Medulla oblongata (tissue), 1 donor: ENCODE measurements at regions not wholly inside any gene's neighbourhood (a gene's known extent, or its start where the extent isn't known, plus 50 kb on each side); places are given as distances from the start of the nearest gene placed in this dataset.
"Not testable (repeated sequence)": the region's sequence is repeated elsewhere in the genome, so short reads cannot be mapped to it uniquely, and the experiment has no call there.

ENCODE experiments used
- DNase-seq: peaks from one replicate; pipeline ENCODE4 v3.0.0-alpha.2; 2015; ENCODE audit errors: extremely low spot score

- no peak for DNase-seq
These were observed 511.9 kb upstream of the TNP1 start for GRCh38 chr2:217371781-217372213.

- no peak for DNase-seq
These were observed 510.5 kb upstream of the TNP1 start for GRCh38 chr2:217370391-217370790.

GRCh38 chr2:217367464-217367863, 507.6 kb upstream of the TNP1 start:
- DNase-seq, result no peak

GRCh38 chr2:217366966-217367365, 507.1 kb upstream of the TNP1 start:
- no peak for DNase-seq

GRCh38 chr2:217366266-217366895, 506.5 kb upstream of the TNP1 start:
- DNase-seq, result no peak

GRCh38 chr2:217365656-217366055, 505.8 kb upstream of the TNP1 start:
- no peak for DNase-seq

- no peak for DNase-seq
These were observed 504.4 kb upstream of the TNP1 start for GRCh38 chr2:217364224-217364623.

- no peak for DNase-seq
These were observed 503.6 kb upstream of the TNP1 start for GRCh38 chr2:217363470-217363869.

- DNase-seq, result no peak
These were observed 502.8 kb upstream of the TNP1 start for GRCh38 chr2:217362710-217363109.

GRCh38 chr2:217362286-217362685, 502.4 kb upstream of the TNP1 start:
- no peak for DNase-seq

GRCh38 chr2:217361483-217361880, 501.6 kb upstream of the TNP1 start:
- DNase-seq, result no peak

GRCh38 chr2:217360781-217361482, 501.1 kb upstream of the TNP1 start:
- DNase-seq, result no peak

- peak; percentile 57 for DNase-seq
These were observed 500.2 kb upstream of the TNP1 start for GRCh38 chr2:217360111-217360510.

- no peak for DNase-seq
These were observed 498.2 kb upstream of the TNP1 start for GRCh38 chr2:217357886-217358620.

- peak; percentile 86 for DNase-seq
These were observed 496.9 kb upstream of the TNP1 start for GRCh38 chr2:217356781-217357180.

GRCh38 chr2:217356142-217356541, 496.3 kb upstream of the TNP1 start:
- DNase-seq, result no peak

GRCh38 chr2:217353591-217353990, 493.7 kb upstream of the TNP1 start:
- DNase-seq, result no peak

- no peak for DNase-seq
These were observed 491.5 kb upstream of the TNP1 start for GRCh38 chr2:217351378-217351777.

GRCh38 chr2:217349251-217349650, 489.4 kb upstream of the TNP1 start:
- DNase-seq, result no peak

- DNase-seq, result not testable (repeated sequence)
These were observed 487.8 kb upstream of the TNP1 start for GRCh38 chr2:217347630-217348029.

- not testable (repeated sequence) for DNase-seq
These were observed 486.2 kb upstream of the TNP1 start for GRCh38 chr2:217346043-217346442.

- DNase-seq, result no peak
These were observed 481.0 kb upstream of the TNP1 start for GRCh38 chr2:217340899-217341298.

- no peak for DNase-seq
These were observed 480.3 kb upstream of the TNP1 start for GRCh38 chr2:217340176-217340575.
